DOHH2 (cell line): ENCODE measurements at regions not wholly inside any gene's neighbourhood (a gene's known extent, or its start where the extent isn't known, plus 50 kb on each side); places are given as distances from the start of the nearest gene placed in this dataset.

Experiments used
- H3F3A ChIP-seq: fragments of 200-600 bp; sonication (generic), shearing (Covaris generic); 2 replicates; pipeline ENCODE4 v1.6.0; 2016; ENCODE audit warnings: antibody characterized with exemption, mild to moderate bottlenecking; ENCODE audit not compliant: control insufficient read depth, insufficient read depth
- H3K27ac ChIP-seq: fragments of 200-600 bp; sonication (generic); 2 replicates; pipeline ENCODE4 v1.5.1; 2014; ENCODE audit warnings: low read depth, mild to moderate bottlenecking, low read length, moderate library complexity
- H3K27me3 ChIP-seq: fragments of 200-600 bp; sonication (generic); 2 replicates; pipeline ENCODE4 v1.6.1; 2014; ENCODE audit warnings: mild to moderate bottlenecking, low read length, mixed read lengths; ENCODE audit not compliant: control insufficient read depth
- H3K36me3 ChIP-seq: fragments of 200-600 bp; sonication (generic); 2 replicates; pipeline ENCODE4 v1.6.1; 2014; ENCODE audit warnings: mild to moderate bottlenecking, low read length, moderate library complexity, mixed read lengths; ENCODE audit not compliant: control insufficient read depth
- H3K4me1 ChIP-seq: fragments of 200-600 bp; sonication (generic); 2 replicates; pipeline ENCODE4 v1.6.1; 2014; ENCODE audit warnings: mild to moderate bottlenecking, low read length, mixed read lengths; ENCODE audit not compliant: control insufficient read depth
- H3K4me2 ChIP-seq: fragments of 200-600 bp; sonication (generic); 2 replicates; pipeline ENCODE4 v1.6.0; 2014; ENCODE audit warnings: mild to moderate bottlenecking, low read length, moderate library complexity
- H3K4me3 ChIP-seq: fragments of 200-600 bp; sonication (generic); 2 replicates; pipeline ENCODE4 v1.5.1; 2014; ENCODE audit warnings: mild to moderate bottlenecking, low read length, mixed read lengths
- H3K79me2 ChIP-seq: fragments of 200-600 bp; sonication (generic); 2 replicates; pipeline ENCODE4 v1.6.1; 2014; ENCODE audit warnings: mild to moderate bottlenecking, low read length, mixed read lengths; ENCODE audit not compliant: control insufficient read depth
- H3K9me2 ChIP-seq: fragments of 200-600 bp; sonication (generic); replicated peaks from 2 replicates; pipeline ENCODE4 v1.6.1; 2014; ENCODE audit warnings: mild to moderate bottlenecking, low read length, mixed read lengths; ENCODE audit not compliant: control insufficient read depth
- H3K9me3 ChIP-seq: fragments of 200-600 bp; sonication (generic); 2 replicates; pipeline ENCODE4 v1.6.1; 2014; ENCODE audit warnings: antibody characterized with exemption, low read length, mixed read lengths; ENCODE audit not compliant: control insufficient read depth, insufficient read depth
- H4K20me1 ChIP-seq: fragments of 200-600 bp; sonication (generic); 2 replicates; pipeline ENCODE4 v1.6.0; 2014; ENCODE audit warnings: low read depth, mild to moderate bottlenecking, antibody characterized with exemption, low read length, moderate library complexity; ENCODE audit not compliant: control insufficient read depth, insufficient read depth
- CTCF ChIP-seq: fragments of 200-600 bp; sonication (generic); IDR thresholded peaks from one replicate; pipeline ENCODE4 v1.5.1; 2014; ENCODE audit warnings: antibody characterized with exemption, mild to moderate bottlenecking, low read depth, low read length; ENCODE audit not compliant: poor library complexity, severe bottlenecking
- EZH2phosphoT487 ChIP-seq: fragments of 200-600 bp; sonication (generic); IDR thresholded peaks from 2 replicates; pipeline ENCODE4 v1.6.1; 2017; ENCODE audit warnings: borderline replicate concordance, mild to moderate bottlenecking, antibody characterized with exemption, low read length, moderate library complexity, mixed read lengths

DNA sequence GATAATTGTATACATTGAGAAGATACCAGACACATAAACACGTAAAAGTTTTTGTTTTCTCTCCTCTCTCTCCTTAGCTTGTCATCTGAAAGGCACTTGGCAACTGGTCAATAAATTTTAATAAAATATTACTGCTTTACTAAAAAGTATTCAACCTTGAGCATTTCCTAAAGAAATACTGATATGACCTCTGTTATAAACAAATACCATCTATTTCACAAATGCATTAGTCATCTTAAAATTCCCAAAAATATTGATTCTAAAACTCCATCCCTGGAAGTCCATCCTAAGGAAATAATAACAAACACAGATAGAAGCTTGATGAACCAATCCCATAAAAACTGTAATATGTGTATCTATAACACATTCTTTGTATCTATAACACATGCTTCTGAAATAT is 483.2 kb downstream of the TLR4 start:
- Histone ChIP-seq H3K79me2 (no peaks in the 10 kb centered on the region), H3K4me3 (no peak overlapping the region), H3K9me2 (no peaks in the 10 kb centered on the region), H3K4me1 (no peaks in the 10 kb centered on the region), H3F3A (no peaks in the 10 kb centered on the region), H3K4me2 (no peak overlapping the region), H3K9me3 (no peaks in the 10 kb centered on the region), H3K36me3 (no peaks in the 10 kb centered on the region), H4K20me1 (no peaks in the 10 kb centered on the region), H3K27ac (no peak overlapping the region), H3K27me3 (no peaks in the 10 kb centered on the region)
- no peak for TF ChIP-seq EZH2phosphoT487
- TF ChIP-seq CTCF, result no peak

DNA sequence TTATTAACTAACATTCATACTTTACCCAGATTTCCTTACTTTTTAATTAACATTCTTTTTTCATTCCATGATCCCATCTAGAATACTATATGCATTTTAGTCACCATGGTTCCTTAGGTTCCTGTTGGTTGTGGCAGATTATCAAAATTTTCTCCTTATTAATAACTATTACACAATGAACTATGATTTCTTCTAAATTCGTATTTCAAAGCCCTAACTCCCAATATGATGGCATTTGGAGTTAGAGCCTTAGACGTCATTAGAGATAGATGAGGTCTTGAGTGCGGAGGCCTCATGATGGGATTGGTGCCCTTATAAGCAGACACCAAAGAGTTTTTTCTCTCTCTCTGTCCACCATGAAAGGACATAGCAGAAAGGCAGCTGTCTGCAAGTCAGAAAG is 485.4 kb downstream of the TLR4 start:
- Histone ChIP-seq H3K4me2 (no peak overlapping the region), H3K79me2 (no peaks in the 10 kb centered on the region), H3K36me3 (no peaks in the 10 kb centered on the region), H3K27ac (no peak overlapping the region), H3K9me3 (no peaks in the 10 kb centered on the region), H3K9me2 (no peaks in the 10 kb centered on the region), H3K4me1 (no peaks in the 10 kb centered on the region), H4K20me1 (no peaks in the 10 kb centered on the region), H3K4me3 (no peak overlapping the region), H3F3A (no peaks in the 10 kb centered on the region), H3K27me3 (no peaks in the 10 kb centered on the region)
- TF ChIP-seq EZH2phosphoT487 (no peak), CTCF (no peak)

GRCh38 chr9:118192807-118193206 is 488.6 kb downstream of the TLR4 start:
- H3K4me2 ChIP-seq, result no peak overlapping the region
- no peak overlapping the region for H3K4me3 ChIP-seq
- H3K9me3 ChIP-seq, result no peaks in the 10 kb centered on the region
- H3F3A ChIP-seq, result no peaks in the 10 kb centered on the region
- no peaks in the 10 kb centered on the region for H3K4me1 ChIP-seq
- TF ChIP-seq EZH2phosphoT487, result no peak
- no peak for TF ChIP-seq CTCF
- H3K9me2 ChIP-seq, result no peaks in the 10 kb centered on the region
- H3K27ac ChIP-seq, result no peak overlapping the region
- no peaks in the 10 kb centered on the region for H3K27me3 ChIP-seq
- no peaks in the 10 kb centered on the region for H3K36me3 ChIP-seq
- H3K79me2 ChIP-seq, result no peaks in the 10 kb centered on the region
- H4K20me1 ChIP-seq, result no peaks in the 10 kb centered on the region

GRCh38 chr9:118209343-118209742 is 505.1 kb downstream of the TLR4 start:
- TF ChIP-seq EZH2phosphoT487 (no peak), CTCF (no peak)

More at GRCh38 chr9:118209343-118209742, 505.1 kb downstream of the TLR4 start:
- no peaks in the 10 kb centered on the region for H4K20me1 ChIP-seq
- no peaks in the 10 kb centered on the region for H3F3A ChIP-seq
- H3K4me3 ChIP-seq, result no peak overlapping the region
- no peak overlapping the region for H3K4me2 ChIP-seq
- no peaks in the 10 kb centered on the region for H3K79me2 ChIP-seq
- H3K9me2 ChIP-seq, result no peaks in the 10 kb centered on the region
- H3K27me3 ChIP-seq, result no peaks in the 10 kb centered on the region
- H3K27ac ChIP-seq, result no peak overlapping the region
- H3K9me3 ChIP-seq, result no peaks in the 10 kb centered on the region
- H3K4me1 ChIP-seq, result no peaks in the 10 kb centered on the region
- H3K36me3 ChIP-seq, result no peaks in the 10 kb centered on the region
